HG03521 (cell line): ENCODE measurements at regions not wholly inside any gene's neighbourhood (a gene's known extent, or its start where the extent isn't known, plus 50 kb on each side); places are given as distances from the start of the nearest gene placed in this dataset.
"Not testable (repeated sequence)": the region's sequence is repeated elsewhere in the genome, so short reads cannot be mapped to it uniquely, and the experiment has no call there.

Source experiments
- ATAC-seq: cut with Tn5 transposase; IDR thresholded peaks from one replicate; pipeline ENCODE4 v1.9.1; 2021; ENCODE audit warnings: mild to moderate bottlenecking, moderate library complexity; ENCODE audit not compliant: unreplicated experiment

- not testable (repeated sequence) for ATAC-seq
Observed at GRCh38 chr13:22941495-22941894, 239.3 kb upstream of the SGCG start.

DNA sequence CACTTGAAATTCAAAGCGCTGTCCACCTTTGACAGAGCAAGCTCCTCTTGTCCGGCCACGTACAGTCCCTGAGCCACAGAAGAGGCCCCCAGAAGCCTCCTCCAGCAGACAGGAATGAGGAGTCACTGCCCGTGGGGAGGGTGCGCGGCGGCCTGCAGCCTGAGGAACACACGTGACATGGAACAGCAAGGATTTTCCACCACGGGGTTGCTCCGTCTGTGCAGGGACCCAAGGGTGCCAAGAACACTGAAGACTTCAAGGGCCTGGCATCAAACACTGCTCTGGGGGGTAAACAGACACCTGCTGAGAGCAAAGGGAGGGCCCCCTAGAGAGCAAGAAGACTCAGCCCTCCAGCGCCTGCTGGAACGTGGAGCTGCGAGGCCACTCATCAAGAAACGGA, 237.9 kb upstream of the SGCG start:
- ATAC-seq = not testable (repeated sequence)

DNA sequence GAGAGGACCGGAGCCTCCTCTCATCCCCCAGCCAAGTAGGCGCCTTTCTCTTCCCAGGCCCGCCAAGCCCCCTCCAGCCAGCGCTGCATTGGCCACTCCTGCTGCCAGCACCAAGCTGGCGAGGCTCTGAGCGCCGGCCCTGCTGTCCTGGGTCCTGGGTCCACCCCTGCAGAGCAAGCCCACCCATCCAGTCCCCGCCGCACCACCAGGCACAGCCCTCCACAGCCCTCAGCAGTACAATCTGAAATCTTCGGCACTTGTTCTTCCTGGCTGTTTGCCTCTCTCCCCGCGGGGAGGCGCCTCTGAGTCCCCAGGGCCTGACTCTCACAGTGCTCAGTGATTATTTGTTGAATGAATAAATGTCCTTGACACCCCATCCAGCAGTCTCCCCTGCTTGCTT, 236.4 kb upstream of the SGCG start:
- no peak for ATAC-seq

DNA sequence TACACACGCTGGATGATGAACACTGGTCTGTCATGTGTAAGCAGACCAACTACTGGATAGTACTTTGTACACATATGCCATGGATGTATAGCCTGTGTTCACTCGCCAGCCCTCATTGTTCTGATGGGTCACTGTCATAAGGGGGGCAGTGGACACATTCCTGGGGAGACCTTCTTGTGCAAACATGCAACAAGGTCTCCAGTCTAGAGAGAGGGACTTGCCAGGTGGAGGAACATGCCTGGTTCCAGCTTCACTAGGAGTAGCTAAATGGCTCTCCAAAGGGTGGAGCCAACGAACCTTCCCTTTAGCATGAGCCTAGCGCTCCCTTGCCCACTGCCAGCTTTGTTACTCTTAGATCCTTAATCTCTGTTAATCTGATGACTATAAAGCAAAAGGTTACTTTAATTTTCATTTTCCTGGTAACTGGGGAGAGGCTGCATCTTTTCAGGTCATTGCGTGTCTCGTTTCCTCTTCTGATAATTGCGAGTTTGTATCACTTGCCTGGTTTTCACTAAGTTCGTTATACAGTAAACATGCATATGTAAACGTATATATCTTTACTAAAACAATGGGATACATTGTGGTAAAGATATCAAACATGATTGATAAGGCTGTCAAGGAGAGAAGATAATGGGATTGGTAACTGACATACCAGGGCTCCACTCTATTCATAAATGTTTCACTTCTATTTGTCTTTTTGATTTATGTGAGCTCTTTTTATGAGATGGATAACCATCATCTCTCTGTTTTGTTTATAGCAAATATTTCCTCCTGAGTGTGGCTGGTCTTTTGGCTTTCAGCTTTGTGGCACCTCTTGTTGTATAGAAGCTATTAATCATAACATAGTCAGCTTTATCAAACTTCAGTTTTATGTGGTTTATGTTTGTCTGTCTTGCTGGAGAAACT, 235.2 kb upstream of the SGCG start:
- no peak for ATAC-seq

GRCh38 chr13:22948421-22948820, 232.4 kb upstream of the SGCG start:
- no peak for ATAC-seq

GRCh38 chr13:22952018-22952417, 228.8 kb upstream of the SGCG start:
- not testable (repeated sequence) for ATAC-seq

GRCh38 chr13:22955147-22955546, 225.6 kb upstream of the SGCG start:
- ATAC-seq = not testable (repeated sequence)

- not testable (repeated sequence) for ATAC-seq
Observed at GRCh38 chr13:22956456-22957115, 224.2 kb upstream of the SGCG start.

GRCh38 chr13:22959859-22960258, 220.9 kb upstream of the SGCG start:
- ATAC-seq = not testable (repeated sequence)

GRCh38 chr13:22960827-22961226, 220.0 kb upstream of the SGCG start:
- no peak for ATAC-seq

GRCh38 chr13:22961342-22961741, 219.4 kb upstream of the SGCG start:
- not testable (repeated sequence) for ATAC-seq

DNA sequence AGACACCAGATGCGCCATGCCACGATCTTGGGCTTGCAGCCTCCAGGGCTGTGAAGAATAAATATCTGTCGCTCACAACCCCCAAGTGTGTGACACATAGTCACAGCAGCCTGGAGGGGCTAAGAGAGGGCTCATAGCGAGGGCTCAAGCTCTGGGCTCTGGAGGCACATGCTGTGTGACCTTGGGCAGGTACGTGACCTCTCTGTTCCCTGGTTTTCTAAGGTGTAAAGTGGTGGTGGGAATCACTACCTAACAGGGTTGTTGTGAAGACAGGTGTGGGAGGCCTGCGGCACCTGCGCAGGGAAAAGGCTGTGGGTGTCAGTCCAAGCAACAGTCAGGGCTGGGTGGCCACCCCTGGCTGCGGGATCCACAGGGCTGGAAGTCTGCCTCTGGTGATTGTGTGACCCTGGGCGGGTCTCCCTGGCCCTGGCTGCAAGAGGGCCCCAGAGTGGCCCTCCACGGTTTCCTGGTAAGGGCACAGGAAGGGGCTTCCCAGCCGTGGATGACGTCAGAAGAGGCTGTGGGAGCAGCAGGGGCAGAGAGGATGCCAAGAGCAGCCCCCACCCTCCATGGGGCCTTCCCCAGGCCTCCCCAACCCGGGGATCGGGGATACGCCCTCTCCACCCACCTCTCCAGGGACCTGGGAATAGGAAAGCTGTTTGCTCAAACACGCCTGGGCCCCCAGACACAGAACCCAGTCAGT, 218.8 kb upstream of the SGCG start:
- no peak for ATAC-seq

GRCh38 chr13:22963384-22964053, 217.3 kb upstream of the SGCG start:
- ATAC-seq = not testable (repeated sequence)

DNA sequence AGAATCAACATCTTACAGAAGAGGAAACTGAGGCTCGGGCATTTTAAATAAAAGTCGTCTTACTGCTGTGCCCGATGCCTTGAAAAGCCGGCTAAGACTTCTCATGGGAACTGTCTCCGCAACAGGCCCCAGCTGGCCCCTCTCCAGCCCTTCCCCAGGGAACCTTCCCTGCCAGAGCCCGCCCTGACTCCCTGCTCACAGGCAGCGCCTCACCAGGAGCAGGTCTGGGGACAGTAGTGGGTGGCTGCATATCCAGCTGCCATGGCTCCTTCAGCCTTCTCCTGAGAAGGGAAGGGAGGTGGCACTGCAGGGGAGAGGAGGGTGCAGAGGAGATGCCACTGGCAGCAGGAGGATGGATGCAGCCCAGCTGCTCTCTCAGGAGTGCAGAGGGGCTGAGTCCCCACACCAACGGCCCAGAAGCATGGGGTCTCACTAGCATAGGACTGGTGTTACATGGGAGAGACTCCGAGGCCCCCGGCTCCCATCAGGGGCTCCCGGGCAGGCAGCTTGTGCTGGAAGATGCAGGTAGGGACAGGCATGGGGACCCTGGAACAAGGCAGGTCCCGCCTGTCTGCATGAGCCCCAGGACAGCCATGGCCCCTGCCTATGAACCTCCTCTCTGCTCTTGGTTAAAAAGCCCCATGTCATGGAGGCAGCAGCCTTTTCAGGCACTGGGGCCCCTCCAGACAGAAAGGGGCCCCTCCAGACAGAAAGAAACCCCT, 216.4 kb upstream of the SGCG start:
- no peak for ATAC-seq

DNA sequence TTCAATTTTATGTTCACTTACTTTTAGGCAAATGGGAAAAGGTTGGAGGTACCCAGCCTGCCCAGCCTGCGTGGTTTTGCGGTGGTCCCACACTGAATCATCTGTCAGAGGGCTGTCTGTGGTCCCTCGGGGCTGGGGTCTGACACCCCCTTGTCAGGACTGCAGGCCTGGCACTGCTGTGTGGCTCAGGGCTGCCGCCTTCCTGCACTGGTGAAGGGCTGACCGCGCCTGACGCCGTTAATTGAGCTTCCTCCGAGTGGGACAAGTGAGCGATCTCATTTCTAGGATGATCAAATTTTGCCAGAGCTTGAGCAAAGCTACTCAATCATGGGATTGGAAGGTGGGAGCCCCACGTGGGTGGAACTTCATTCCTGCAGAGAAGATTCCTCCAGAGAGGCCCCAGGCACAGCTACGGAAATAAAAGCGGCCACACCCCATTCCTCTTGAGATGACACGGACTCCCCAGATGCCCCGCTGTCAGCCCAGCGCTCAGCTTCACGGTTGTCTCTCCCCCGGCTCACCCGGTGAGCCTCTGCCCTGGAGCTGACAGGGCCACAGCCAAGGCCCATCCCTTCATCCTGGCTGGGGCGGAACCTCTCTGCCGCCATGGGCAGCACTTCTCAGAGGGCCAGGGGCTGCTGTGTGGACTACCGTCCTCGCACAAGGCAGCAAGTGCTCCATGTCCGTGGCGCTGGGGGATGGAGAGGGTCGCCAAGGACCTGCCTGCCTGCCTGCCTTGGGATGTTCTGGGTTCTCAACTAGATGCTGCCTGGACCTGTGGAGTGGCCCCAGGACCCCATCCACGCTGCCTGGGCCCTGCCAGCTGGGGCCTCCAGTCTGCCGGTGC, 215.5 kb upstream of the SGCG start:
- not testable (repeated sequence) for ATAC-seq

GRCh38 chr13:22965858-22966239, 214.9 kb upstream of the SGCG start:
- not testable (repeated sequence) for ATAC-seq

- ATAC-seq = not testable (repeated sequence)
Observed at GRCh38 chr13:22966753-22967152, 214.0 kb upstream of the SGCG start.

DNA sequence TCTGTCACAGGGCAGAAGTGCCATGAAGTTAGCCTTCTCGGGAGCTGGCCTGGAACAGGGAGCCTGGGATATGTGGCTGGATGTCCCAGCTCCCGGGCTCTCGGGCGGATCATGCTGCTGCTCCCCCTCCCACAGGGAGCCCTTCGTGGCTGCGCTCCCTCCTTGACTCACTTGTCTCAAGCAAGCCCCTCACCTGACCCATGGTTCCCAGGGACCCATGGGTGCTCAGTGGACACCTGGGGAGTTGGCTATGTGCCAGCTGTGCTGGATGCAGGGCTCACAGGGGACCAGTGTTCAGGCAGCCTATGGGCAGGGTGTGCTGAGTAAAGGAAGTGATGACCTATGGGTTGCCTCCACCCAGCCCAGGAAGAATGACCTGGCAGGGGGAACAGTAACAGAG, 213.1 kb upstream of the SGCG start:
- no peak for ATAC-seq

DNA sequence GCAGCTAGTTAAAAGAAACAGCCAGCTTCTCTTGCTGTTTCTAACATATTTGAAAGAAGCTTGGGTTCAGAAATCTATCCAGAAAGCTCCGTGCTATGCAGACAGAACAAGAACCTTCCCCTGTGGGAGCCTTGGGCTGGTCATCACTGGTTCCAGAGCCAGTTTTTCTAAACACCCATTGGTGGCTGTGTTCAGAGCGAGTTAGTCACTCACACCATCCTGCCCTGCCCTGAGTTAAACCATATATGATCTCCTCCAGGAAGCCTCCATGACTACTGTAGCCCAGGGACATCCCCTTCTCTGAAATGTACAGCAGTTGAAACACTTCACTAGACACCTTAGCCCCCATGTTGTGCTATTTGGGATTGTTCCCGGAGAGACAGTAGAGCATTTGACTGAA, 200.8 kb upstream of the SGCG start:
- no peak for ATAC-seq
